ENCODE measurements at regions not wholly inside any gene's neighbourhood (a gene's known extent, or its start where the extent isn't known, plus 50 kb on each side); places are given as distances from the start of the nearest gene placed in this dataset.
A peak's percentile ranks its signal among the peaks of the same experiment; 100 is the strongest.

DNA sequence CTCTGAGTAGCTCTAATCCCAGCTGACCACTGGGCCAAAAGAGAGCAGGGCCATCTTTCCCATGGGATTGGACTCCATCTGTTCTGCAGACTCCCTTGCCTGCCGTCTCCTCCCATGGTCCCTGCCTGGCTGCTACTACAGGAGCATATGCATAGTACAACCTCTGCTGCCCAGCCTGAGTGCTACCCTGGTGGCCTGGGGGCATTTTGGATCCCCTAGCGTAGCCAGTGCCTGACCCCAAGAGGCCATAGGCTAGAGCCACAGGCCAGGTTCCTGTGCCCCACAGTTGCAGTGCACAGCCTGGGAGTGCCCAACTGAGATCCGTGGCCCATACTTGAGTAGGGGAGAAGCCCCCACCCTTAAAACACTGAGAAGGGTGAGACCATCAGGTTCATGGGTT is 280.3 kb downstream of the CCDC85A start:
- Histone ChIP-seq H3K4me1 (no peaks in the 10 kb centered on the region), H3K9me3 (no peaks in the 10 kb centered on the region), H3K36me3 (no peaks in the 10 kb centered on the region), H3K4me3 (no peak overlapping the region), H3K27ac (no peak overlapping the region), H3K27me3 (no peaks in the 10 kb centered on the region)
- DNase-seq (no peak), ATAC-seq (peak in 1 of 4 donors; percentile 28)
- intact Hi-C loops (cut with DNase I), result no loop called here
- TF ChIP-seq CTCF (IDR thresholded peaks at IDR 0.05) (no peak), POLR2A (IDR thresholded peaks at IDR 0.05) (no peak)
- WGBS (ENCODE audit: insufficient coverage, low coverage, low lambda C conversion rate, missing lambda C conversion rate), result 100% methylated on average over 1 of the region's 3 CpGs

- Histone ChIP-seq H3K4me3 (no peak overlapping the region), H3K36me3 (no peaks in the 10 kb centered on the region), H3K27me3 (no peaks in the 10 kb centered on the region), H3K27ac (no peak overlapping the region), H3K9me3 (no peaks in the 10 kb centered on the region), H3K4me1 (no peaks in the 10 kb centered on the region)
- DNase-seq (no peak), ATAC-seq (peak in 2 of 4 donors; percentile 28 to 69)
- 75% methylated on average over 1 of the region's 2 CpGs for WGBS (ENCODE audit: insufficient coverage, low coverage, low lambda C conversion rate, missing lambda C conversion rate)
- intact Hi-C loops (cut with DNase I), result no loop called here
- TF ChIP-seq CTCF (IDR thresholded peaks at IDR 0.05) (no peak), POLR2A (IDR thresholded peaks at IDR 0.05) (no peak)
Measured at GRCh38 chr2:56464613-56465012, 280.8 kb downstream of the CCDC85A start.

DNA sequence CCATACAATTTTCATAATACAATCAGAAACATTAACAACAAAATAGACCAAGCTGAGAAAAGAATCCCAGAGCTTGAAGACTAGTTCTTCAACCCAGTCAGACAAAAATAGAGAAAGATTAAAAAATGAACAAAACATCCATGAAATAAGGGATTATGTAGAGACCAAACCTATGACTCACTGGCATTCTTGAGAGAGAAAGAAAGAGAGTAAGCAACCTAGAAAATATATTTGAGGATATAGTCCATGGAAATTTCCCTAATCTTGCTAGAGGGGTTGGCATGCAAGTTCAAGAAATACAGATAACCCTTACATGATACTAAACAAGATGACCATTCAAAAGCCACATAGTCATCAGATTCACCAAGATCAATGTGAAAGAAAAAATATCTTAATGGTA is 281.7 kb downstream of the CCDC85A start:
- Histone ChIP-seq H3K27ac (no peak overlapping the region), H3K4me1 (no peaks in the 10 kb centered on the region), H3K36me3 (no peaks in the 10 kb centered on the region), H3K9me3 (no peaks in the 10 kb centered on the region), H3K27me3 (no peaks in the 10 kb centered on the region), H3K4me3 (no peak overlapping the region)
- DNase-seq (no peak), ATAC-seq (no peak)
- intact Hi-C loops (cut with DNase I), result no loop called here
- no peak for TF ChIP-seq POLR2A (IDR thresholded peaks at IDR 0.05)
- no peak for TF ChIP-seq CTCF (IDR thresholded peaks at IDR 0.05)

DNA sequence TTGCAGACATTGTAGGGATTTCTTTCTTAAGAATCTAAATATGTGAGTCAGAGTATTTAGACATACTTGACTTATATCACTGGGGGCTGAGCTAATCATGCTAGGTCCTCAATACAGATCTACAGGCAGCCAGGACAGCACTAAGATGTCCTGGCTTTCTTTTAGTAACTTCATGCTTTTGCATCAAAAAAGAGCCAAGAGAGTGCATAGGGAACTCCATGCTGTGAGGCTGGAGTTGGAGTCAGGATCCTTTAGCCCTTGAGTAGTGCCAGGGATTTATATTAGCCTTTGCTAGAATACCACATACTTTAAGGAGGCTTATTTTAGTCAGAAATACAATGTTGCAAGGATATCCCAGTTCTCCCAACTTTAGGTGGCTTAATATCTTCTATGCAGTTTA is 289.7 kb downstream of the CCDC85A start:
- Histone ChIP-seq H3K4me1 (peaks cover 0 to 12% (median 2%) of the 10 kb centered on the region in 4 donors), H3K27me3 (no peaks in the 10 kb centered on the region), H3K27ac (no peak overlapping the region), H3K4me3 (no peak overlapping the region), H3K36me3 (no peaks in the 10 kb centered on the region), H3K9me3 (no peaks in the 10 kb centered on the region)
- no peak for ATAC-seq
- TF ChIP-seq POLR2A (IDR thresholded peaks at IDR 0.05) (no peak), CTCF (IDR thresholded peaks at IDR 0.05) (no peak)
- no peak for DNase-seq
- intact Hi-C loops (cut with DNase I), result no loop called here

GRCh38 chr2:56474412-56475158 is 290.8 kb downstream of the CCDC85A start:
- Histone ChIP-seq H3K9me3 (no peaks in the 10 kb centered on the region), H3K27me3 (no peaks in the 10 kb centered on the region), H3K4me1 (peaks cover 0 to 12% (median 2%) of the 10 kb centered on the region in 4 donors), H3K4me3 (no peak overlapping the region), H3K36me3 (no peaks in the 10 kb centered on the region), H3K27ac (peak overlapping the region in 1 of 3 donors; percentile 51)
- ATAC-seq (peak; percentile 92 to 97 (median 95)), DNase-seq (peak in 1 of 3 donors; percentile 63)
- no peak for TF ChIP-seq CTCF (IDR thresholded peaks at IDR 0.05)
- no peak for TF ChIP-seq POLR2A (IDR thresholded peaks at IDR 0.05)
- 11% methylated on average over 4 of the region's 4 CpGs for WGBS (ENCODE audit: insufficient coverage, low coverage, low lambda C conversion rate, missing lambda C conversion rate)
- intact Hi-C loops (cut with DNase I), result no loop called here
